GM10248 (cell line): ENCODE measurements at regions not wholly inside any gene's neighbourhood (a gene's known extent, or its start where the extent isn't known, plus 50 kb on each side); places are given as distances from the start of the nearest gene placed in this dataset.
"Not testable (repeated sequence)": the region's sequence is repeated elsewhere in the genome, so short reads cannot be mapped to it uniquely, and the experiment has no call there.

Experiments
- CTCF ChIA-PET: fragments of 300-600 bp; sonication (Branson Sonifier 250); formaldehyde crosslinking; extraction: SDS; loops from one replicate; lab custom pipeline; 2021; ENCODE audit warnings: antibody characterized with exemption; lab: Yijun Ruan, JAX
- POLR2A ChIA-PET: fragments of 350-650 bp; sonication (Branson Sonifier 250); formaldehyde crosslinking; extraction: SDS; loops from one replicate; lab custom pipeline; 2020; ENCODE audit warnings: antibody characterized with exemption; lab: Yijun Ruan, JAX
- DNase-seq: peaks from one replicate; pipeline ENCODE4 v3.0.0; 2012; ENCODE audit errors: extremely low spot score
- TF ChIP-seq, protein P1 (sequence below): IDR thresholded peaks from 2 replicates; pipeline ENCODE4 v1.5.1; 2012; ENCODE audit warnings: mild to moderate bottlenecking, low read depth; ENCODE audit errors: extremely low read depth, missing control alignments, control extremely low read depth

DNA sequence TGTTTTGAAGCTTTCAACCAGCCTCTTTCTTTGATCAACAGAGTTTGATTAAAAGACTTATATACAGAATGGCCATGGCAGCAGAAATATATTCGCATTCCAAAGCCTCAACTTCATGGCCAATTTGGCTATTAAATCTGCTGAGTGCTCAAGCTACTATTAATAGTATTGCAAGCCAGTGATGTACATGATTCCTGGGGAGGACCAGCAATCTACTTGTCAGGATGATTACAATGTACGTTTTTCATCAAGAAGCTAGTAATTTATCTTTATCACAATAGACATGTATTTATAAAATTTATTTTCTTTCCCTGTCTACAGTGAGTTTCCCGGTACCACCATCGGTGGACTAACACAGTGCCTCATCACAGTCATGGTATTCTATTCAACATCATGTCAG, 515.5 kb downstream of the AMY1C start:
- POLR2A ChIA-PET = no interaction called here
- DNase-seq = no peak
- TF ChIP-seq, protein P1, sequence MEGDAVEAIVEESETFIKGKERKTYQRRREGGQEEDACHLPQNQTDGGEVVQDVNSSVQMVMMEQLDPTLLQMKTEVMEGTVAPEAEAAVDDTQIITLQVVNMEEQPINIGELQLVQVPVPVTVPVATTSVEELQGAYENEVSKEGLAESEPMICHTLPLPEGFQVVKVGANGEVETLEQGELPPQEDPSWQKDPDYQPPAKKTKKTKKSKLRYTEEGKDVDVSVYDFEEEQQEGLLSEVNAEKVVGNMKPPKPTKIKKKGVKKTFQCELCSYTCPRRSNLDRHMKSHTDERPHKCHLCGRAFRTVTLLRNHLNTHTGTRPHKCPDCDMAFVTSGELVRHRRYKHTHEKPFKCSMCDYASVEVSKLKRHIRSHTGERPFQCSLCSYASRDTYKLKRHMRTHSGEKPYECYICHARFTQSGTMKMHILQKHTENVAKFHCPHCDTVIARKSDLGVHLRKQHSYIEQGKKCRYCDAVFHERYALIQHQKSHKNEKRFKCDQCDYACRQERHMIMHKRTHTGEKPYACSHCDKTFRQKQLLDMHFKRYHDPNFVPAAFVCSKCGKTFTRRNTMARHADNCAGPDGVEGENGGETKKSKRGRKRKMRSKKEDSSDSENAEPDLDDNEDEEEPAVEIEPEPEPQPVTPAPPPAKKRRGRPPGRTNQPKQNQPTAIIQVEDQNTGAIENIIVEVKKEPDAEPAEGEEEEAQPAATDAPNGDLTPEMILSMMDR = no peak
- CTCF ChIA-PET = interaction anchor here (1.2 kb wide), 1 partner anchor 24 kb away, joined by 4 read pairs; no protein-coding TSS in a partner anchor

DNA sequence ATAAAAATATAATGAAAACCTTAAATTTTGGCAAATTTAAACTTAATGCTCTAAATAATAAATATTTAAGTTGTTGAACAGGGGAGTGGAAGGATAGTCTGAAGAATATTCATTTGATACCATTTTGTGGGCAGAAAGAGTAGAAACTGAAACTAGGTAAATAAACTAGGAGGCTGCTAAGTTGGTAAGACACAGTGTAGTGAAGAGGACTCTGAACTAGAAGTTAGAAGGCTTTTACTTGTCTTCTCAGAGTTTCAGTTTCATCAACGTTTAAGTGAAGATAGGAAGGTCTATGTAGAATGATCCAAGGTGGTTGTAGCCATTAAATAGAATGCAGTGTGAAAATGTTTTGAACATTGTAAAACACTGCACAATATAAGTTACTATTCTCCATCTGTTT, 516.9 kb downstream of the AMY1C start:
- TF ChIP-seq, protein P1 = no peak
- DNase-seq = no peak
- POLR2A ChIA-PET = no interaction called here
- CTCF ChIA-PET = no interaction called here

DNA sequence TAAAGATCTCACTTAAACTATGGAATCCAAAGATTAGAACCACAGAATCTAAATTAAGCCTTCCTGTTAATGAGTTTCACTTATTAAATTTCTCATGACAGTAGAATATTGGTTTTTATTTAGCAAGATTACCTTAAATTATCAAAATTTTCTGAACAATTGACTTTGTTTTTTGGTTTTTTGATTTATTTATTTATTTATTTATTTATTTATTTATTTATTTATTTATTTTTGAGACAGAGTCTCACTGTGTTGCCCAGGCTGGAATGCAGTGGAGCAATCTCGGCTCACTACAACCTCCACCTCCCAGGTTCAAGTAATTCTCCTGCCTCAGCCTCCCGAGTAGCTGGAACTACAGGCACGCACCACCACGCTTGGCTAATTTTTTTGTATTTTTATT, 538.6 kb downstream of the AMY1C start:
- POLR2A ChIA-PET, CTCF ChIA-PET: not testable (repeated sequence)

DNA sequence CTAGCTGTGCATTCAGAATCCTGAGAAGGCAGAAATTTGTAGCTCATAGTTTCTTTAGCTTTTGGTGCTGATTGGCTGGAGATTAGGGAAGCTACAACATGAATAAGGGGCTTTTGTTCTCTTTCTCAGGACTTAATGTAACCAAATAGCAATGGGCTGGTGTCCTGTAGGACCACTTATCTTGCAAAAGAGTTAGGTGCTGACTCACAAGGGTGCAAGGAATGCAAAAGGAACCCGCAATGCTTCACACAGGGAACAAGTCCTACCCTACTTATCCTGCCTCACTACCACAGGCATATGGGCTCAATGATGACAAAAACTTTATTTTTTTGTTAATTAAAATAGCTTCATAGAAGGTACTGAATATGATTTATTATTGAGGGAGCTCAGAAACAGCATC, 541.5 kb downstream of the AMY1C start:
- ChIA-PET CTCF (interaction anchor here (1.9 kb wide), 1 partner anchor 16 kb away, joined by 6 read pairs; no protein-coding TSS in a partner anchor), POLR2A (no interaction called here)
- DNase-seq = no peak
- TF ChIP-seq, protein P1 = no peak

More for the DNA sequence above, 538.6 kb downstream of the AMY1C start:
- DNase-seq = not testable (repeated sequence)

DNA sequence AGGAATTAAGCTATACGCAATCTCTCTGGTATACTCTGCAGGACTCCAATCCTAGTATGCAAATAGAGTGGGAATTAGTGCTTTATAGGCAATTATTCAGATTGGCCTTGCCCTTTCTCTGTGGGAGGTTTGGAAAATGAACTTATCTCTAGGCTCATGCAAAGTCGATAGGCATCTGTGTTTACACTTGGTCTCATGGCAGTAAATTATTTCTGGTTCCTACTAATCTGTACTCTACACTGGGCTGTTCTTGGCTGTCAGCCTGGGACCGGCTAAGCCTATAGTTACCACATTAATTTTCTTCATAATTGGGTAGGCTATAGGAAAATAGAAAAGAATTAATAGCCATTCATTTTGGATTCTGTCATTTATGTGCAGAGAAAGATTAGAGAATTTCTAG, 544.6 kb downstream of the AMY1C start:
- POLR2A ChIA-PET = no interaction called here
- TF ChIP-seq, protein P1 = no peak
- DNase-seq = no peak
- CTCF ChIA-PET = no interaction called here

DNA sequence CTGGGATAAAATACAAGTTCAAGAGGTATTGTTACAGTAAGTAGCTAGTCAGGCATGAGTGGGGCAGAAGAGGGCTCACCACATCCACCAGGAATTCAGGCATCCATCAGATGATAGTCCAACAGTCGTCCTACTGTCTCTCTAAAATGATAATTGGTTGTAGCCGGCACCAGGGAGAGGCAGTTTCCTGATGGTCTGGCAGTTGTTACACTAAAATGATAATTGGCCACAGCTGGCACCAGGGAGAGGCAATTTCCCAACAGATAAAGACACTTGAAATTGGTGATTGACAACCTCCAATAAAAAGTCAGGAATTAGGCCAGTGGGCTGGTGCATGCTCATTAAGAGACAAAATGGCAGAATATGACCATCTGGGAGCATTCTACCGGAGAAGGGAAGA, 545.8 kb downstream of the AMY1C start:
- DNase-seq = no peak
- ChIA-PET CTCF (no interaction called here), POLR2A (no interaction called here)
- TF ChIP-seq, protein P1 = no peak

DNA sequence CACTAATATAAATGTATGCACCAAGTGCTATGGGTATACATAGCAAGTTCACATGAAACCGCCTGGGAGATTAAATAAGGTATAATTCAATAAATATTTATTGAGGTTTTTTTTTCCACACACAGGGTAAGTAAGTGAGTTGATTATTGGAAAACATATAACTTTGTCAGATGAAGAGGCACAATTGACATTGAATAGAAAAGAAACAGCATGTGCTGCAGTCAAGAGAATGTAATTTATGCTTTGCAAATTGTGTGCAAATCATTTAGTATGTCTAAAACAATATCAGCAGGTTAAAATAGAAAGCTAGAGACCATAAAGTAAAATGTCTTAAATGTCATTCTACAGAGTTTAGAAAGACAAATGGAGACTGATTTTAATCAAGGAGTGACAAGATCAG, 560.0 kb downstream of the AMY1C start:
- POLR2A ChIA-PET = no interaction called here
- CTCF ChIA-PET = no interaction called here
- TF ChIP-seq, protein P1 = no peak
- DNase-seq = no peak
